Non-pigmented ciliary epithelial cell (primary cell): ENCODE measurements at regions not wholly inside any gene's neighbourhood (a gene's known extent, or its start where the extent isn't known, plus 50 kb on each side); places are given as distances from the start of the nearest gene placed in this dataset.

Experiments used
- DNase-seq: peaks from one replicate; pipeline ENCODE4 v3.0.0-alpha.2; 2010; ENCODE audit warnings: low read depth

DNA sequence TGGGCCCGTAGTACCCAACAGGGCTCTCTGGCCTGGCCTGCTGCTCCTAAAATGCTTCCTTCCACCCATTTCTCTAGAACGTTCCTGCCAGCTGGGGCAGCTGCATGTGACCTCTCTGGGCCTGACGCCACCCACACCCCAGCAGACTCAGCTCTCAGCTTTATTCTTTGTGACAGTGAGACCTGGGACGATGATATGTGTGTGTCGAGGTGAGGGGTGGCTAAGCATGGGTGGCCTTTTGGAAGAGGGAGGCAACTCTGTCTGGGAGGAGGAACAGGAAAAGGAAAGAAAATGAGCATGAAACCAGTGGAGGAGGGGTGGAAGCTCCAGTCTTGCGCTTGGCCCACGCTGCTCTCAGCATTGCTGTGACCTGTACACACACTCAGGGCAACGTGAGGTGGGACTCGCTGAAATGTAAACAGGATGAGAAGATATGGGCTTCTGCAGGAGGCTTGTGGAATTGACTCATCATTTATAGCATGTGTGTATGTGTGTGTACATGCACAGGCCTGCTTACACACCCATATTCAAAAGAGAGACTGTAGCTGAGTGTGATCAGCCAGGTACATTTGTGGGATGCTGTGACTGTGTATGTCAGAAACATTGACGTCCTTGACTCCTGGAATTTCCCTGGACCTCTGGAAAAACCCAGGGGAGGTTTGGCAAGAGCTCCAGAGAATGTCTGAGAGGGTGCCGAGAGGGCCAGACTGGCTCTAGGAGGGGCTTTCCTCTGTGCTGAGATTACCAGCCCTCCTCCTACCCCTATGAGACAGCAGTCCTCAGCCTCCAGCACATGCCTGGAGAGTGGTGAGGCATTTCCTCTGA lies 137.9 kb downstream of the PJA1 start:
- DNase-seq, result peak; percentile 65

DNA sequence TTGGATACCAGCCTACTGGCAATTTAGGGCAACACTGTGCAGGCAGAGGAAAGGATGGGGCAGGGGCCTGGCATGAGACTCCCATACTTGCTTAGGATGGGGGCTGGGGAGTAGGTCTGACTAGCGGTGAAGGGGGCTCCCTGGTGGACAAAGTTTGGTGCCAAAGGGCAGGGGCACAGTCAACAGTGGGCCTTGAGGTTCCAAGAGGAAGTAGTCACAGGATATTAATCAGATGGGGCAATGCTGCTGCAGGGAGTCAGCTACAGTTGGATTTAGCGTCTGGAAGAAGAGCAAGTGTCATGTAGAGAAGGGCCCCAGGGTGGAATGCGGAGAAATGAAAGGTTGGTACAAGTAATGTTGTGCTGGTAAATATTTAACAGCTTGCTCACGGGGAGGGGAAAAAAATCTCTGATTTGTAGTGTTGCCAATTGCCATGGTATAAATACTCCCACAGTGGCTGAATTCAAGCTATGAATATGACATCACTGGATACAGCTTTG lies 139.4 kb downstream of the PJA1 start:
- no peak for DNase-seq

DNA sequence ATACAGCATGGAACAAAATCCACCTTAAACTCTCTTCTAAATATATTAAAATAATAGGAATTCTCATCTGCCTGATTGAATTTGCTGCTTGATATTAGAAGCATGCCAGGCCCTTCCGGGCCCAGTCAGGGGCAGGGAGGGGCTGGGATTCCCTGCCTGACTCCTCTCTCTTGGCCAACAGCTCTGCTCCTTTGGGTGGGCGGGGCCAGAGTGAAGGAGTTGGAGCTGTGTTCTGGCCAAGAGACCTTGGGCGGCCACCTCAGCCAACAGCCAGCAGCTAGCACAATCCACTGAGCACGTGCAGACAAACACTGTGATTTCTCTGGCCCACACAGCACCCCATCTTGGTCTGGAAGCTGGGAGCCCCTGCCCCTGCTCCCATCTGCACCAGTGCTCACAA lies 140.3 kb downstream of the PJA1 start:
- DNase-seq, result peak; percentile 22

DNA sequence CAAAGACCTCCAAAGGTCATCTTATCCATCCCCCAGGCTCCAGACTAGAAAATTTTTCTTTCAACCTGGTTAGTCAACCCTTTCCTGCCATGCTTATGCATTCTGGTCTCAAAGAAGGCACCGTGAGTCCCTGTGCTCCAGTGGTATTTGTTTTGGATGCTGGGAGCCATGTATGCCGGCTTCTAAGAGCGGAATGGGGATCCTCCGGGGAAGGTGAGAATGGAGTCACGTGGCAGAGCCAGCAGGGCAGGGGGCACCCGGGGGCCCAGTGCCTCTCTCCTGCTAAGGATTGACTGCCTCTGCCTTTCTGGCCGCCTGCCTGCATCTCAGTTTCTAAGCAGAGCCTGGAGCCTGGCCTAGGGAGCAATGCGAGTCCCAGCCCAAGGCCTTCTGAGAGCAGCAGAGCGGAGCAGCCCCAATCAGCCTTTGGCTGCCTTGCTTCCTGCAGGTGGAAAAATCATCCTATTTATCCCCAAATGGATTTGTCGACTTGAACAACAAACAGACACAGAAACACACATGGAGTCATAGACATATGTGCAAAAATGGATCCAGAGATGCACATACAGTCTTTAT lies 141.0 kb downstream of the PJA1 start:
- DNase-seq, result no peak

DNA sequence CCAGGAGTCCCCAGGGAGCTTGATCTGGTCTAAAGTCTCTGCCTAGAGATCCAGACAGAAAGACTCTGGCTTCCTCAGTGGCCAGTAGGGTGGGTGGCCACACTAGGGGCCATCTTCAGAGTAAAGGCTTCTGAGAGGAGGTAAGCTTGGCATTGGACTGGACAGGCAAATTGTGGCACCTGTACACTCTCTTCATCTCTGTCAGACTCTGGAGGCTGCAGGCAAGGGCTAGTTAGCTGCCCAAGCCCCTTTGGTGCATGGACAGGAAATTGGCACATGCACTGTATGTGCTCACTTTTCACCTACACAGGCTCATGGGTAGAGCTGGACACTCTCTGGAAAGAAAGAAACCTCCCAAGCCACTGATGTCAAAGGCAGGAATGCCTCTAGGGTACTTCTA lies 142.8 kb downstream of the PJA1 start:
- no peak for DNase-seq

DNA sequence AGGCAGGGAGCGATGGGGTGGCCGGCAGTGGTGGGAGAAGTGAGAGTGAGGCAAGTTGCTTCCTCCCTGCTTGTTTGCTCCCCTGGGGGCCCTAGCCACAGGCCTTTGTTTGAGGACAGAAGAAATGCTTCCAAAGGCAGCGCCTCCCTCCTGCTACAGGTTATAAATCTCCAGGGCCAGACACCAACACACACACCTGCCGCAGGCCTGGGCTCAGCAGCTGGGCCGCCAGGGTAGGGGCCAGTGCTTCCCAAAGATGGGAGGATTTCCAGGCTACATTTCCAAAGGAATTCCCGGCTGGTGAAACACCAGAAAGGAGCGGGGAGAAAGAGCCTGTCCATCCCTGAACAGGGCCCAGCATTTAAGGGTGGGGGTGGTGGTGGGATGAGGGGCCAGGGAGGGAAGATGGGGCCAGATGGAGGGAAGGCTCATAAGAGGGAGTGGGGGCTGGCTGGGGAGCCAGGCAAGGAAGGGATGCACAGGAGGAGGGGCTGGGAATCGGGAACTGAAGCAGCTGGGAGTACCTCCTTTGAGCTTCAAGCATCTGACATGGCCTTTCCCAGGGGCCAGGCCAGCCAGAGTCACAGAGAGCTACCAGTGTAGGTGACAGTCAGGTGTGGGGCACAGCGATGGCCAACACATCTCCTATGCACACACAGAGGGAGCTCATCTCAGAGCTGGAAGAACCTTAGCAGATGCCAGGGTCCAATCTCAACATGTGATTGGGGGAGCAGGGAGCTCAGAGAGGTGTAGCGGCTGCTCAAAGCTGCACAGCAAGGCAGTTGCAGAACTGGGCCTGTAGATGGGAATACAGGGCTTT lies 143.9 kb downstream of the PJA1 start:
- no peak for DNase-seq

DNA sequence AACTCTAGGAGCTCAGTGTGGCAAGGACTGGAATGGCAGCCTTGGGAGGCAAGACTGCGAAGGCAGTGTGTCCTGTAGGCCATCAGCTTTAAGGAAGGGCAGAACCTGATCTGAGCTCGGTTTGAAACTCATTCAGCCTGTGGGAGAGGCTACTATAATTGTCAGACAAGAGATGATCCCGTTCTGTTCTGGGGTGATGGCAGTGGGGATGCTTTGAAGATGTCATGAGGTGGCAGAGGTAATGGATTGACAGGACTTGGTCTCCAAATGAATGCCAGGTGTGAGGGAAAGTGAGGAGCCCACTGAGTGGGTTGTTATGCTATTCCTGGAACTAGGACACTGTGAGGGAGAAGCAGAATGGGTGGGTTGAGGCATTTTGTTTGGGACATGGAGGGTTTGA lies 144.9 kb downstream of the PJA1 start:
- DNase-seq, result no peak

DNA sequence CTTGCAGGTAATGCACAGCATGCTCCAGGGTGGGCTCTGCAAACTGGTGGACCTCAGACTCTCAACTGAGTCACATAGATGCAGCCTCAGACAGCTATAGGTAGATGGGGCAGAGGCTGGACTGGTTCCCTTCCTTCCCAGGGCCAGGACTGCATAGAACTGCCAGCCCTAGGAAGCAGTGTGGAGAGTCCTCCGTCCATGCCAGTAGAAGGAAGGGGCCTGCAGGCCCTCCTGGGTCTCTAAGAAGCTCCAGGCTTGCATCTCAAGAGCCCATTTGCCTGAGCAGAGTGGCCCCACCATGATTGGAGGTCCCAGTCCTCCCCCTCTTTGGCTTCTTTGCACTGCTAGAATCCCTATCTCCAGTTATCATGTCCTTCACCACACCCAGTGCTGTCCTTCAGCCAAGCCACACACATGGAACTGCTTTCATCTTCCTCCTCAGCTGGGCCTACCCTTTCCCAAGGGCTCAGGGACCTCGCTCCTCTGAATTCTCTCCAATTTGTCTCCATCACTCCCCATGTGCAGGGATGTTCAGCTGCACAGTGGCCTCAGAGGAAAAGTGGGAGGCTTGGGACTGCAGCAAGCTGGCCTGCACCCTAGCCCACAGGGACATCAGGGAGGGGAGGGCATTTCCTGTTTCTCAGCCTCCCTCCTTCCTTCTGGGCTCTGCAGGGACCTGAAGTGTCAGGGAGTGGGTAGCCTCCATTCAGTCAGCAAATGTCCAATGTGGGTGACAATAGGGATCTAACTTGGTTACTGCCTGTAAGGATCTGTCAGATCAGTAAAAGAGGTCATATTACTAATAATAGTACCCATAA lies 146.0 kb downstream of the PJA1 start:
- DNase-seq, result no peak

DNA sequence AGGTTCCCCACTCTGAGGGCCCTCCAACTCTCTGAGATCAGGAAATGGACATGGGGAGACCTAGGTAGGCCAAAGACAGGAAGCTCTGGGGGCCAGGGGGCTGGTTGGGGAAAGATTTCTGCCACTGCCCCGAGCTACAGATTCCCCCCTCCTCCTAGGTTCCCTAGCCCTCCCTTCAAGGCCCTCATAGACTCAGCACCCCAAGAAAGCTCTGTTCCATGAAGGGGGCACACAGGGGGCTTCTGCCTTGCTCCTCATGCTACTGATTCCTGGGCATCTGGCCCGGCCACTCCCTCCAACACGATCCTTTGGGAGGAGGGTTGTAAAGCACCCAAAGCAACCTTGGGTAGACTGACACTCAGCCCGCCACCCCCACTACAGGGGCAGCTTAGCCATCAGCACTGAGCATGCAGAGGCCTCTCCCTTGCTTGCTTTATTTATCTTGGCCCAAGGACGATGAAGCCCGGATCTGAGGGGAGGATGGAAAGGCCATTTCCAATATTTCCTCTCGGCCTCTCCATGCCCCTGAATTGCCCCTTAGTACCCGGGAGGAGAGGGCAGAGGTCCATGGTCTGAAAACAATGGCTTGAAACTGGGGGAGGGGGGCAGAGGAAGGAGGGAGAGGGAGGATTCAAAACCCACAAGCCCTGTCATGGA lies 146.7 kb downstream of the PJA1 start:
- no peak for DNase-seq

DNA sequence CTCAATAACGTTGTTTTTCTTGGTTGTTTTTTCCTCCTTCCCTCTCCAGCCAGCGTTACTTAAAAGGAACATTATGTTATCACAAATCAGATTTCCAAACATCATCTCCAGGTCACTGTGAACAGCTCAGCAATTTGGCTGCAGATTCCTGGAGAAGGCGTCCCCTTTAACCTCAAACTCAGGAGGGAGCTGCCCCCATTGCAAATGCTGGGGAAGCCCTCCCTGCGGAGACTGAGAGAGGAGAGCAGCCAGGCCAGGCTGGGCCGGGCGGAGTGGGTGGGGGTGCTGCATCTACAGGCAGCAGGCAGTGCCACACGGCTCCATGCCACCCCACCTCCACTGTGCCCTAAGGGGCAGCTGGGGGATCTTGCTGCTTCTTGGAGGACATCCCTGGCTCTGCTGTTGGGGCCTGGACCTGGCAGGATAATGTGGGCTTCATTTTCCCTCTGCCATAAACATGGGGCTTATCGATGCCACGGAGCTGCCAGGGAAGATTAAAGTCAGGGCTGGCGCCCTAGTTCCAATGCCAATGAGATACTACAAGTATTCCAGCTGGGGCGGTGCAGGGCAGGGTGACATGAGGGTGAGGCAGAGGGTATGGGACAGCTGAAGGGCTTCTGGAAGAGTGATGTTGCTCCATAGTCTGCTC lies 148.8 kb downstream of the PJA1 start:
- DNase-seq, result no peak

DNA sequence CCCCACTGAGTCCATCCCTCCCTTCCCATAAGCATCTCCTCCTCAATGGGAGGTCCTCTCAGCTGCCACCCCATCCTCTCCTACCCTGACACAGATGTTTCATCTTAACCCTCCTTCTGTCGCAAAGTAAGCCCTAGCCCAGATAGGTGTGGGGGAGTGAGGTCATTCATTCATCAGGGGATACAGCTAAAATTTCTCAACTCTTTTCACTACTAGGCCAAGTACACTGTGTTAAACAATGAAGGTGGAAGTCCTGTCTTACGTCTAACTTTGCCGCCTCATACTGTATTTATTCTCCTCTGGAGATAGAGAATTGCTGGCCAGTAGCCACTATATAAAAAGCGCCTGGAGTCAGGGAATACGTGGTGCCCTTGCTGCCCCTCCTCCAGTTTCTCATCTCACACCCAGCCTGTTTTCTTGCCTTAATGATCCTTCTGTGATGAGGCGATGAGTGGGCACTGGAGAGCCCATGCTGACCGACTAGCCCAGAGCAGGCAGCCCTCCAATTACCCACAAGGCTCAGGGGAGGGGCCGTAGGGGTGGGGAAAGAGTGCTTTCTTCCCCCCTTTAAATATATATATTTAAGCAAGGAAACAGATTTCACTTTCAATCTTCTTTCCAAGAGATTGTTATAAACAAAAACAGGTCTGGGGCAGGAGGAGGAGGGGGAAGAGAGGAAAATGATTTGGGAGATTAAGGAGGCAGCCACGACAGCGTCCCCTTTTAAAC lies 149.5 kb downstream of the PJA1 start:
- no peak for DNase-seq

DNA sequence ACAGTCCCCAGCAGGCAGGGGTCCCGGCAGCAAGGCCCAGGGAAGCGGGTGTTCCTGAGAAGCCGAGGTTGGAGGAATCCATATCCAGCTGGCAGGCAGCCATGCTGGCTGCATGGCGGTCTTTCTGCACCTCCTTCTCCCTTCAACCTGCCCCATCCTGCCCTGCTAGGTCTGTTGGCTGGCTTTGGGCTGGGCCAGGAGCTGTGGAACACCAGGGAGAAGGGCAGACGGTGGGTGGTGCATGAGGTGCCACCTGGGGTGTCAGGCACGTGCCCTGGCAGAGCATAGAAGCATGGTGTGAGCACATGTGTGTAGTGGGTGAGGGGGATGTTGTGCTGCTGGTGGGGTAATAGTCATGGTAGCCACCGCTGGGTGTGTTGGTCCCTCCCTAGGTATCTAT lies 150.1 kb downstream of the PJA1 start:
- no peak for DNase-seq

DNA sequence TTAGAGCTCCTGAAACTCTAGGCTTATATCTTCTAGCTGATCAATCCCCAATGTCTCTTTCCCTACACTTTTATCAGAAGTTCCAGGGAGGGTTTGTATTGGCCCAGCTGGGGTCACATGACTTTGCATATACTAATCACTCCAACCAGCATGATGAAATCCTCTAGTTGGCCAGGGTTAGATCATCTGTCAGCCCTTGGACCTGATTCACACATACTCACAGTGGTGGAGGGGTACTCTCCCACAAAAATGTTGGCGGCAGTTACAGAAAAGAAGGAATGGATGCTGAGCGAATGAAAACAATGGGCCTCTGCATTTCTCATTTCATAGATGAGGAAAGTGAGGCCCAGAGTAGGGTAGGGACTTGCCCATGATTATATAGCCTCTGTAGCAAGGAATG lies 151.1 kb downstream of the PJA1 start:
- no peak for DNase-seq

DNA sequence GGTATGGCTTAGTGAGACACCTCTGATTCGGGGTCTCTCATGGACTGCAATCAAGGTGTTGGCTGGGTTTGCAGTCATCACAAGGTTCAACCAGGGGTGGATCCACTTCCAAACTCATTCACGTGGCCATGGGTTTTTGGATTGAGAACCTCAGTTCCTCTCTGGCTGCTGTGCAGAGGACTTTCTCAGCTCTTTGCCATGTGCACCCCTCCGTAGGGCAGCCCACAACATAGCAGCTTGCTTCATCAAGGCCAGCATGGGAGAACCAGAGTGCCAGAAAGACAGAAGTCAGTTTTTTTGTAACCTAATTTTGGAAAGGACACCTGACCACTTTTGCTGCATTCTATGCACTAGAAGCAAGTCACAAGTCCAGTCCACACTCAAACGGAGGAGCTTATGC lies 154.9 kb downstream of the PJA1 start:
- no peak for DNase-seq

DNA sequence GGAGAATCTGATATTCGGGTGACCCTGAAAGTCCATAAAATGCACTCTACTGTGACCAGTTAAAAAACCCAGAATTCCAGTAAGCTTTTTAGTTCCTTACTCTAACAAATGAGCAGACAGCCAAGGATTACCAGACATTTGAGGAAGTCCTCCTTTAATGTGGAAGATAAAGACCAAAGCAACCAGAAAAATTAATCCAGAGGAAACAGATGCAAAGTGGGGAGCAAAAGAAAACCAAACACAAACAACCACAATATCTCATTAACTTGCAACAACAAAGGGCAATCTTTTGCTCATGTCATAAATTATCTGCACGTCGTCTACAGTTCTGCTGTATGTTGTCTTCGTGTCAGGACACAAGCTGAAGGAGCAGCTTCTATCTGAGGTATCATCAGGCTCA lies 164.4 kb downstream of the PJA1 start:
- no peak for DNase-seq

DNA sequence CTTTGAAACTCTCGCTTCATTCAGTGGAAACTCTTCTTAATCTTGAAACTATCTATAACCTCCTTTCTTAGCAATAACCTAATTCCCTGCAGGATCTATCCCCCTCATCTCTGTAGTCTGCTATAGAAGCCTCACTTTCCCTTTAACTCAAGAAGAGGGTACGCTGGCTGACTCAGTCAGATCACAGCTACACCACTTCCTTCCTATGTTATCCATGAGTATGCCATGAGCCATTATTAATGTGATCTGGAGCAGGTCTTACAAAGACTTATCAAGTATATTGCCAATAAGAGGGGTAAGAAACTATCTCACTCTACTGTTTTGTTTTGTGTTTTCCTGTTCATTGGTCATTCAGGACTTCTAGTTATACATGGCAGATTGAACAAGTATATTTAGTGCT lies 165.3 kb downstream of the PJA1 start:
- no peak for DNase-seq

DNA sequence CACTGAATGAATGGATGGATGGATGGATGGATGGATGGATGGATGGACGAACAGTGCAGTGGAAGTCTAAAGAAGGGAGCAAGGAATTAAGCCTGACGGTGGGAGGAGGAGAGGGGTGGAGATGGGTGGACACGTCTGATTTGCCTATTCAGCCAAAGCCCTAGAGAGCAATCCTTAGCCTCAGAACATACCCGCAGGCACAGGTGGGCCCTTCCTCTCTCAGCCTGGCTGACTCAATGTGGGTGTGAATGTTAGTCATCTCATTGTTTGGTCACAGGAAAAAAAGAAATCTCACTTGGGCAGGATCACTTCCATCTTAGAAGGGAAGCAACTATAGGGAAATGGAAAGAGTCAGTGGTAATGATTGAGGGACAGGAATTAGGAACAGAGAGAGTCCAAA lies 165.9 kb downstream of the PJA1 start:
- no peak for DNase-seq

DNA sequence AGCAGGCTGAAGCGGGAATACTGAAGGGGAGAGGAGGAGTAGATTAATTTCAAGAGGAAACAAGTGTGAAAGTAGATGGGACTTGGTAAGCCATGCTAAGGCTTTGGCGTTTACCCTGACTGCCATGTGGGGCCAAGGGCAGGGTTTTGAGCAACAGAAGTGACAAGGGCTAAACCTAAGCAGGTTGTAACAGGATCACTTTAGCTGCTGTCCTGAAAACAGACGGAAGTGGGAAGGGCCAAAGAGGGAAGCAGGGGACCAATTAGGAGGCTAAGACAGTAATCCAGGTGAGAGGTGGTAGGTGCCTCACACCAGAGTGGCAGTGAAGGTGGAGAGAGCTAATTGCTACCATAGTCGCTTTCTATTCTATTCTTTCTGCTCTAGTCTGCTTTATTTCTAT lies 166.5 kb downstream of the PJA1 start:
- no peak for DNase-seq

DNA sequence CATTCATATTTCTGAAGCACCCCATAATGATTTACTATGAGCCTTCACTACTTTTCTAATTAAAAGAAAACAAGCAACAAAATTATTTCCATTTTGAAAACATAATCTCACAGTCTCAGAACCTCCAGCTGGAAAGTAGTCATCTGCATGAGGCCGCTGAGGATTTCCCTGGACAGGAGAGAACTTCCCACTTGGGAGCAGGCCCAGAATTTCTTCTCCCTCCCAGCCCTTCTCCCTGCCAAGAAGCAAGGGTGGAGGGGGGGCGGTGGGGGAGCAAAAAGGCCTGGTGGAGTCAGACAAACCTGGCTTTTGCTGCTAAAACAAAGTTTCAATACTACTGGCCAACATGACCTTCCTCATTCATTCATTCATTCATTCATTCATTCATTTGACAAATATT lies 167.3 kb downstream of the PJA1 start:
- no peak for DNase-seq

DNA sequence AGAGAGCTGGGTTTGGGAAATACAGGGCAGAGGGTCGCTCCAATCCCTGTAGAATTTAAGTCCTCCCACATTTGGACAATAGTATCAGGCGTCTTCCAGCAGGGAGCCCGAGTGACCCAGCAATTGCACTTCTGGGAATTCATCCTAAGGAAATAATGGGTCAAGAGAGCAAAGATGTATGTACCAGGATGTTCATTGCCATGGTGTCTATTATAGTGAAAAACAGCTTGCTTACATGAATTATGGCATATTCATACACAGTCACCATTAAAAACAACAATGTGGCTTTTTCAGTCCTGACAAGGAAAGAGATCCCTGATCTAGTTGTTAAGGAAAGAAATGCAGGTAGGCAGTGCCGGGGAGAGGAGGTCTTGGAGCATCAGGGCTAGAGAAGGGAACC lies 167.7 kb downstream of the PJA1 start:
- DNase-seq, result no peak
